HG03432 (cell line): ENCODE measurements at regions not wholly inside any gene's neighbourhood (a gene's known extent, or its start where the extent isn't known, plus 50 kb on each side); places are given as distances from the start of the nearest gene placed in this dataset.

Source experiments
- ATAC-seq: cut with Tn5 transposase; IDR thresholded peaks from one replicate; pipeline ENCODE4 v1.9.1; 2021; ENCODE audit warnings: mild to moderate bottlenecking, moderate library complexity; ENCODE audit not compliant: unreplicated experiment

DNA sequence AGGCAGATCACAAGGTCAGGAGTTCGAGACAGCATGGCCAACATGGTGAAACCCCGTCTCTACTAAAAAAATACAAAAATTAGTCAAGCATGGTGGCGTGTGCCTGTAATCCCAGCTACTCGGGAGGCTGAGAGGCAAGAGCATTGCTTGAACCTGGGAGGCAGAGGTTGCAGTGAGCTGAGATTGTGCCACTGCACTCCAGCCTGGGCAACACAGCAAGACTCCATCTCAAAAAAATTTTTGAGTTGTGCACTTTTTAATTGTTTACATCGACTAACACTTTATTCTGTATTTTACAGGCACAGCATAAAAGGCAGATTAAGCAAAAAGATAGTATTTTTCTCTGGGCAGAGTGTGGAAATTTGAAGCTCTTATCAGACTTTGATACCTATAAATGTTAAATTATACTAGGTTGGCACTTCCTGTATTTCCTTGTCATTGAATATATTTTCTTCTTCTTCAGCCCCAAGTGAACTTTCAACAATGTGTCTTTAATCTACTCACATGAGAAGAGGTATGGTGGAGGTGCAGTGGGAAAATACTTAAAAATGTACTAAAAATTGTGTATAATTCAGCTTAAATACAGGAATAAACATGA lies 180.6 kb upstream of the ELL2 start:
- ATAC-seq = no peak

DNA sequence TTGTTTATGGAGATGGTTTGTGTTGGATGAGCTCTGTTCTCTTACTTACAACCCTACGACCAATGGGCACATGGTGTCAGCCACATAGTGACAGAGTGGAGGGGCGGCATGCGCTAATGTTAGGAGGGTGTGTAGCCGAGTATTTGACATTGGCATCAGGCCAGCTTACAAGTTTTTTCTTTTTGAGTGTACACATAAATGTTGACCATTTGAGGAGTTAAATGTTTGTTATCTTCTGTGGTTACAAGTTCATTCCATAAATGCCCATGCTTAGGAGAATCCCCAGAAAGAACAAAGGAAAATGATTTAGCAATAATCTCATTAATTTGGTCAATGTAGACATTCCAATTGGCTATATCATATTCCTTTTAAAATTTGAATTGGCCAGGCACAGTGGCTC lies 180.1 kb upstream of the ELL2 start:
- no peak for ATAC-seq

DNA sequence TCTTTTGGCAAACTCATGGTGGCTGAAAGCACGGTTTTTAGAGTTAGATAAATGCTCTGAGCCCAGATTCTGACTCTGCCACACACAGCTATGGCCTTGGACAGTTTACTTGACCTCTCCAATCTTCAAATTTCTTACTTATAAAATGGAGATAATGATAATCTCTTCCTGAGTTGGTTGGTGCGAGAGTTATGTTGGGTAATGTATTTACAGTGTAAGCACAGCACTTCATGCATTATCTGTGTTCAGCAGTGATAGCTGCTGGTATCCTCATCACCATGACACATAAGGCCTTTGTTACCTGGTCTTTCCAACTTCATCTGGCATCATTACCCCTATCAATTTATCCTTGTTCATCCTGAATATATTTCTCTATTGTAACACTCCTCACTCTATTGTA lies 178.8 kb upstream of the ELL2 start:
- ATAC-seq = no peak

DNA sequence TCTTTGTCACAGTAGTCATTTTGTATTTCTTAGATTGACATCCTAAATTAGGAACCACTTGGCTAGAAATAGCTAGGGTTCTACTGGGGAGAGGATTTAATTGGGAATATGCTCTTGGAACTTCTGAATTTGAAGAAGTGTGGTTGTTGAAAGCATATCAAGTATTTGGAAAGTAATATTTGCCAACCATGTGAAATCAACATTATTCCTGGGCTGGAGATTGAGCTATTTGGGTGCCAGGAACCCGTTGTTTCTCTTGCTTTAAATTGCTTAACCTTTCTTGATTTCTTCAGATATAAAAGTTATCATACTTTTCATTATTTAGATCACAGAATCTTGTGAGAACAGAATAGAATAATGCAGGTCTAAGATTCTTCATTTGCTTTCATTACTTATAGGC lies 178.4 kb upstream of the ELL2 start:
- no peak for ATAC-seq

DNA sequence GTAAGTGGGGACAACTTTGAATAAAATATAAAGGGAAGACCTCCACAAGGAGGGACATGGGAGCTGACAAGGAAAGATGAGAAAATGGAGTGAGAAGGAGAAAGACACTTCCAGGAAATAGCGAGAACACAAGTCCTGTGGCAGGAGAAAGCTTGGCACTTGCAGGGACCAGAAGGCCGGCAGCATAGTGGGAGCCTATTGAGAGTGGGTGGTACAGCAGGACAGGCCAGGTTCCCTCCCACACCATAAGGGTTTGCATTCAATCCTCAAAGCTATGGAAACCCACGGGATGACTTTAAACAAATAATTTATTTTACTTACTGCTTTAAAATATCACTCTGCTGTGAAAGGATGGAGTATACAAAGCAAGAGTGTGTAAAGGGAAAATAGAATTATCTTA lies 173.2 kb upstream of the ELL2 start:
- ATAC-seq = no peak

DNA sequence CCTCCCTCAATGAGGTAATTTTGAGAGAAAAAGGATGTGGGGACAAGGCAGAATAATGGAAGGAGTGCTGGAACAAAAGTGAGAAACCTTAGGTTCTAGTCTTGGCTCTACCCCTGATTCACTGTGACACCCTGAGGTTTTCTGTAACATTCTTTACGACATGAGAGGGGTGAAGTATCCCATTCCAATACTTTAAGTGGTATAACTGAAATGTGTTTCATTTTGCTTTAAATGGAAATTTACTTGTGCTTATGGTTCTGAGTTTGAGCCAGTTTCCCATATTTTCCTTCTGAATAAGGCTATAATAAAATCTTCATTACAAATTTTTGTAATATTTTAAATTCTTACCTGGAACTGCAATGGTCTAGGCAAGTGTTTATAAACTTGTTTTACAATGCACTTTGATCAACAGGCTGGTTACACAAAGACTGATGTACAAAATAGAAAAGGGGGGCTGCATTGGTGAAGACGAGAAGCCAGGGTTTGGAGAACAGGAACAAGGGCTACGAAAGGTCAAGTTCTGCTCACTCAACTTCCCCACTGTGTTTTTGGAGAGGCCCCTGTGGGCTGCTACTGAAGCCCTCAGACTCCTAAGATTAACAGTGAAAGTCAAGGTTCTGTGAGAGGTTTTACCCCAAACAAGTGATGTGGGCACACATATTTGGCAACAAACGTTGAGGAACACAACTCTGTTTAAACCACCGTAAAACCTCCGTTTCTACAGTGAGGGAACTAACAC lies 171.9 kb upstream of the ELL2 start:
- no peak for ATAC-seq

DNA sequence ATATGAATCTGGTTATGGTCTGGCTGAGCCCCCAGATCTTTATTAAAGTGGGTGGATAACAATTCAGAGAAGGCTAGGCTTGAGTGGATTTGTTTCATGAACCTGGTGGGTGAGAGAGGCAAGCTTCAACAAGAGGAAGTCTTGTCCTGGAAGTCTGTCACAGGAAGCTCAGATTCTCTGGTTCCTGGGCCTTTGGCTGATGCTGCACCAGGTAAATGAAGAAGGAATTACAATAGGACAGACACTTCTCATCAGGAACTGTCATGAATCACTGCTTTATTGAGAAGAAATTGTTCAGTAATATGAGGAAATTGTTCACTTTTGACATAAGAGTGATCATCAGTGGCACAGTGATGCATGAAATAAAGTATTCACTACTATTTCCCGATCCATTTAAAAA lies 167.6 kb upstream of the ELL2 start:
- no peak for ATAC-seq

DNA sequence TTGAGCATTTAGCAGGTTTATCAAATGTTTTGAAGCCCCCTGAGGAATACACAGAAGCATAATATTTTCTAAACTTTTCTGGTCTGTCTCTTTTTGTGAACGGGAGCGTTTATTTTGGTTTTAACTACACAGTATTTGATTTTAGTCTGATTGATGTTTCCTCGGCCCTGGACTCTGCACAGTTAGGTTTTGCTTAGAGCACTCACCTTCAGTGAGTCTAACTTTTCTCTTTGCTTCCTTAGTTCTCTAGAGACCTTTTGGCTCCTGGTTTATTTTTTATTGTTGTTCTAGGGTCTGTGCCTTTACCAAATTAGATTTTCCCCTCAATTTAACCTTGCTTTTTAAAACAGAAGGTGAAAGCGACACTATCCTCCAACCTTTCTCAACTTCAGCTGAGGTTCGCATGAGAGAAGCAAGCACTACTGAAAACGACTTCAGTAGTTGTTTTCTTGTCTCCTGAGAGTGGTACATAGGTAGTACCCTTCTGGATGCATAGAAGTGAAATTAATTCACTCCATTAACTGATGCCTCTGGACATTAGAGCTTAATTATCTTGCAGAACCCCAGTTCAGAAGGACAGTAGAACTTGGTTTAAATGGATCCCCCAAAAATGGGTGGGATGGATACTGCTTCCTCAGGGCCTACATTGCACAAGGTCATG lies 166.7 kb upstream of the ELL2 start:
- ATAC-seq = no peak

DNA sequence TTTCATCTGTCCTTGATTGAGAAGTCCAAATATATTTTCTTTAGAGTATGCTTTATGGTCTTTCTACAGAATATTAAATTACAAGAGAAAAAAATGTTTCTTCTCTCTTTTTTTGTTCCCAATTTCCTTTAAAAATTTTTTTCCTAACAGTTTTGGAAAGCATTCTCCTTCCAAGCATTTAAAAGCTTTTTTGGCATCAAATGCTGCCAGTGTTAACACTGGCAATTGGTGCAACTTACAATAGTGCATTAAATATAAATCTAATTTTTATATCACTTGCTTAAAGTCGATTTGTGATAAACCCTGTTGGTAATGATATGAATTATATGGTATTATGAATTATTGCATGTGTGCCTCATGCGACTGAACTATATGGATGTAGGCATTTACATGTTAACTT lies 165.9 kb upstream of the ELL2 start:
- ATAC-seq = no peak

DNA sequence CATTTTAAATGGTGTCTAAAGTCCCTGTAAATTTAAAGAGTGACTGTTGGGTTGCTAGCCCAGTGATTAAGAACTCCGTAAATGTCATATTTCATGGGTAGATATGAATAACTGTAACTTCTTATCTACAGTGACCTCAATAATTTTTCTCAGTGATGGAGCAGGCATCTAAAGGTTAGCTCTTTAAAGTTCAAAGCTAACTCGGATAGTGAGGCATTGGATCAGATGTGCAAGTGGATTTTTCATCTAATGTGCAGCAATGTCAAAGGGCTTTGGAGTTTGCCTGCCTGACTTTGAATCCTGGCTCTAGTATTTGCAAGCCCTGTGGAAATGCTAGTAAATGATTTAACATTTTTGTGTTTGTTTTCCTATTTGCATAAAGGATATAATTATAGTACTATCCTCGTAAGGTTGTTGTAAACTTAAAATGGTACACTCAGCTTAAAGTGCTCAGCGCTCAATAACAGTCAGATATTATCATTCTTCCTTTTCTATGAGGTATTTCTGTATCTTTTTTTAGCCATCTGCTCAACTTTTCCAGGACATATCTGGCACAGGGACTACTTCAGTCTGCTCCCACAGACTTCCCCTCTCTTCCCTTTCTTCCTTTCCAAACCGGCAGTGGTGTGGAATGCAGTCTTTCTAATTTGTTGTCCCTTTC lies 163.7 kb upstream of the ELL2 start:
- ATAC-seq = no peak

DNA sequence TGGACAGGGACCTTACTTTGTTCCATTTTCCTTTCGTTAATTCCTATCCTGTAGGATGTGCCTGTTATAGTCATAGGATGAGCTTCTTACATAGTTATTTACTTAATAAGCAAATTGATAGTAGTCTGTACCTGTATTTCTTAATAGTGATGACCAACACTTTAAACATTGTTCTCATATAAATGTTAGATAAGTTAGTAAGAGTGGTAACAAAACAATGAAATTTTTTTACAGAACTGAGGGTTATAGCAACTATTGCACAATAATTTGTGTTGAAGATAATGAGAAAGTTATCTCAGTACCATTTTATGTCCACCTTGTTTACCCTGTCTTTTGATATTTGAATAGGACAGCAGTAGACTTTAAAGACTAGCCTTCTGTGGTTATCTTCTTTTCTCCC lies 162.9 kb upstream of the ELL2 start:
- no peak for ATAC-seq

DNA sequence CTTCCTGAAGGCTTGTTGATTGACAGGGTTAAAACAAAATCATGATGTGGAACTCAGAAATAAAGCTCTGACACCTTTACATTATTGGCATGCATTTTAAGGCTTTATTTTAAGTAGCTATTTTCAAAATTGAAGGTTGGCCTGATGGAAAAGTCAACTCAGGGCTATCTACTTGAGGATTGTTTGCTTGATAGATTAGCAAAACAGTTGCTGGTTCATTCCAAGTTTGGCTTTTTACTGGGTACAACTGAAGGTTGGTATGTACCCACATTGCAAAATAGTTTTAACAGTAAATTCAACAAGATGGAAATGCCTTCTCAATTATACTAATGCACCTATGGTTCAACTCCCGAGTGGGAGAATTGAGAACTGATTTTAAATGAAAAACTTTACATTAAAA lies 161.8 kb upstream of the ELL2 start:
- ATAC-seq = no peak

DNA sequence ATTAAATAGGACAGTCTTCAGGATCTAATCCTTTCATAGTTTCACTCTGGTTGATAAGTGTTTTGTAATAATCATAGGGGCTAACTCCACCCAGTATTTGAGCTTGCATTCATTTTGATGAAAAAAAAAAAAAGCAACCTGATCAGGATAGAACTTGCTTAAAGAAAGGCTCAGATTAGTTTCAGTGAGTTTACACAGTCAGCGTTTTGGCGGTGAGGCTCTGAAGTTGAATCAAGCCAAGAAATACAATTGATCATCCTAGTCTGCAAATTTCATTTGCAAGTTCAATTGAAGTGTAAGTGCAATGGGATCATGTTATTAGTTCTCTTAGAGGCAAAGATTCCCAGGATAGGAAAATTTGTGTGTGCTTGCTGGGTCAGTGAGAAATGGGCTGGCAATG lies 159.7 kb upstream of the ELL2 start:
- ATAC-seq = no peak

DNA sequence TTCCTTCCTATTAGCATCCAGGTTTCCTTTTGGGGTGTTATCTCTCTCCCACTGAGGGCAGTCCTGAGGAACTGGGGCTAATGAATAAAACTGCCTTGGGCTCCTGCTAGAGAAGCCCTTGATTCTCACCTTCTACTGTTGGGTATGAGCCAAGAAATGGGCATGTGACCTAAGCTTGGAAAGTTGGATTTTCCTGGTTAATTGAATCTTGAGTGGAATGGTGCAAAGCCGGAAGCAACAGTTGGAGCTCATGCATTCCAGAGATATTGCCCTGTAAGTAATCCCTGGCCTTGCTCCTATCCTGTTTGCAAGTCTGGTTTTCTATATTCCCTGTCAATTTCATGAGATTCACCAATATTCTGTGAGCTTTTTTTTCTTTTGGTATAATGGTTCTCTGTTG lies 158.5 kb upstream of the ELL2 start:
- ATAC-seq = no peak

DNA sequence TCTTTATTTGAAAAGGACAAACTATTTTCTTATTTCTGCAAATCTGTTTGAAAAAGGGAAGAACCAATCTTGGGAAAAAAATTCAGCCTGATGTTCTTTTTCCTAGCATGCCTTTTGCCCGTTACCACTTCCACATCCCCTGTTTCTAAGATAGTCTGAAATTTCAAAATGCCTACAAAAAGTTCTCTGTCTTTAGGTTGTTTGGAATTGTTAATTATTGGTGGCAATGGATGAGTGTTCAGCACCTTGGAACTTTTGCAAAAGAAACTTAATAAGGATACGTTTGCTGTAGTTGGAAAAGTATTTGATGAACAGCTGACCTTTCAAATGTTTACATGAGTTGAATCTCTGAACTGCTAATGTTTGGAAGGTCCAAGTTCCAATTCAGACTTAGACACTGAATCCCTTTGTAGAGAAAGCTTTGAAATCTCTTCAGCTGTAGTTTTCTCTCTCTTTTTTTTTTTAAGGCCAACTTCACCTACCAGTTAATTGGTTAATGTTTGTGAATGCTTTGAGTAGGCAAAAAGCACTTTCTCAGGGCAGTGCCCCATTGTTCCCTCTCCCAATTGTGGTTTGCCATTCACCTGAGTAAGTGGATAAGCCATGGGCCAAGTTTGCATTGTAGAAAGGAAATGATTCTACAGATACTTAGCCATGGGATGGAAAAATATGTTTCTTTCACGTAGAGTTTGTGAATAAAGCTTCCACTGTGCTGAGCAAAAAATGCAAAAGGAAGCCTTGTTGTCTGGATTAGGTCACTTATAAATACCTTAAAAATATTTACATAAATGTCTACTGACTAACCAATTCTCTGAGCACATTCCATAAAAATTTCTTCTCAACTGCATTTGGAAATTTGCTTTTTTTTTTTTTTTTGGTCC lies 156.4 kb upstream of the ELL2 start:
- no peak for ATAC-seq

DNA sequence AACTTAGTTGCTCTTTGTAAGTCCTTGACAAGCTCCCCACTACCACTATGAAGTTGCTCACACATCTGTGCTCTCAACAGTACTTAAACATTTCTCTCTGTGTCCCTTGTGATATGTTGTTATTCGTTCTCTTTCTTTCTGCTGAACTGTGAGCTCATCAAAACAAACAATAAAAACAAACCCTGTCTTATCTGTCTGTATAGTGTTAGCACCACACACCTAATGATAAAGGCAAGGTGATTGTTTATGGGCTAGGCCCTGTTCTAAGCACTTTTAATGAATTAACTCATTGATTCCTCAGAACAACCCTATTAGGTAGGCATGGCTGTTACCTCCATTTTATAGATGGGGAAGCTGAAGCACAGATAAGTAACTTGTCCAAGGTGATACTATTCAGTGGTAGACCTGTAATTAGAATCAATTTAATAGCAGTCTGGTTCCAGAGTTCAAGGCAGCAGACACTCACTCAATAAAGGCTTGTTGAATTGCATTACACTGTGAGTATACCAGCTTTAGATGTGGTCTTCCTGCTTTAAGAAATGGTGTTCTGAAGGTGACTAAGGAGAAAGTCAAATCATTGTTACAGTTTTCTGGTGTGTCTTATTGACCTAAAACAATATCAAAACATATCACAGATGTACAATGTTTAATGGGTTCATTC lies 153.6 kb upstream of the ELL2 start:
- ATAC-seq = no peak

DNA sequence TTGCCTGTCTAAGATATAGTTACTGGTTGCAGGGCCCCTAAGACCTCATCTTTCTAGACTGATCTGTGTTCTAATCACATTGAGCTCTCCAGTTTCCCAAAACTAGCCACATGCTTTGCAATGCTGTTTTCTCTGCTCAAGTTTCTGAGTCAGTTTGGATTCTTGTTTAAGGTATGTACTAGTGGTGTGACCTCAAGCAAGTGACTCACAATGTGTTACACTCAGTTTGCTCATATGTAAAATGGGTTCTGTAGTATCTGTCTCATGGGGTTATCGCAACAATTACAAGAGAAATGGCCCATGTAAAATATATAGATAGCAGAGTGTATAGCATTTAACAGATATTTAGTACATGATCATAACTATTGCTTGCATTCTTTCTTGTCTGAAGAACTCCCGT lies 153.1 kb upstream of the ELL2 start:
- no peak for ATAC-seq

DNA sequence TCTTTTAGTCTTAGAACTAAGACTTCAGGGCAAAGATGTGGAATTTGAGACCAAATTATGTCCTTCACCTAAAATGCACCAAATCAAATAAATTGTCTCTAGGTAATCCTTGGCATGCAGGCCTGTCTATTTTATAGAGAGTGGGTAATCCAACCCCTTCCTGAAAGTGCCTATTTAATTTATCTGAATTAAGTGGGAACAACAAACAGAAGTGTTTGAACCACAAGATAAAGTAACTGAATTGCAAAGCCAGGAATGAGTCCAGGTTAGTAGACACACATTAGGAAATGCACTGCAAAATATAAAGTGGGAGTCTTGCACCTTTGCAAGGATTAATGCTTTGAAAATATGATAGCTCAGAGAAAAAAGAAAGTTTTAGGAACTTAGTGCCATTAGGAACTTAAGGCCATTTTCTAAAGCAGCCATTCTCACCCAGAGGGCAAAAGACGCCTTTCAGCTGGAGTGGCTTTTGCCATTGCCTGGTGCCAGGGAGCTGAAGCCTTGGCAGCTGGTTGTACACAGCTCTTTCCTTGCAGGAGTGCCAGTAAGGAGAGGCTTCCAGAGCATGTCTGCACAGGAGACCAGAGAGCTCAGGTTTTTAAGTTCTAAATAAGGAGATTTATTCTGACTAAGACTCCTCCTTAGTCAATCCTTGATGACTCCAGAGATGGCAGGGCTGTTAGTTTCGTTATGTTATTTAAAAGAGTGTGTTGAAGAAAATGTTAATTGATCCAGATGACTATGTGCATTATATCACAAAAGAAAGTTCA lies 151.7 kb upstream of the ELL2 start:
- ATAC-seq = no peak

DNA sequence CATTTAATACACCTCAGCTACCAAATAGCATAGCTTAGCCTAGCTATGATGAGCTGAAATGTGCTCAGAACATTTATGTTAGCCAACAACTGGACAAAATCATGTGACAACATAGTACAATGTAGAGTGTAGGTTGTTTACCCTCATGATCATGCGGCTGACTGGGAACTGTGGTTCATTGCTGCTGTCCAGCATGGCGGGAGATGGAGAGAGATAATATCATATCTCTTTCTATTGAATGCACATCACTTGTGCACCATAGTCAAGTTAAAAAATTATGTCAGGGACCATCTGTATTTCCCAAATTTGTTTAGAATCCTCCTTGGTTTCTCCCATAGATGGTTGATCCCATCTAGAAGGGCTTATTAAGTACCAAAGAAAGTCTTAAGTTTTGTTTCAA lies 151.1 kb upstream of the ELL2 start:
- no peak for ATAC-seq
